ENCODE measurements at regions not wholly inside any gene's neighbourhood (a gene's known extent, or its start where the extent isn't known, plus 50 kb on each side); places are given as distances from the start of the nearest gene placed in this dataset.

- no peak for DNase-seq (ENCODE audit: low spot score)
These were observed 65.5 kb upstream of the ITGA6 start for GRCh38 chr2:172361840-172362239.

- DNase-seq (ENCODE audit: low spot score) = no peak
These were observed 63.1 kb upstream of the ITGA6 start for GRCh38 chr2:172364261-172364660.

DNA sequence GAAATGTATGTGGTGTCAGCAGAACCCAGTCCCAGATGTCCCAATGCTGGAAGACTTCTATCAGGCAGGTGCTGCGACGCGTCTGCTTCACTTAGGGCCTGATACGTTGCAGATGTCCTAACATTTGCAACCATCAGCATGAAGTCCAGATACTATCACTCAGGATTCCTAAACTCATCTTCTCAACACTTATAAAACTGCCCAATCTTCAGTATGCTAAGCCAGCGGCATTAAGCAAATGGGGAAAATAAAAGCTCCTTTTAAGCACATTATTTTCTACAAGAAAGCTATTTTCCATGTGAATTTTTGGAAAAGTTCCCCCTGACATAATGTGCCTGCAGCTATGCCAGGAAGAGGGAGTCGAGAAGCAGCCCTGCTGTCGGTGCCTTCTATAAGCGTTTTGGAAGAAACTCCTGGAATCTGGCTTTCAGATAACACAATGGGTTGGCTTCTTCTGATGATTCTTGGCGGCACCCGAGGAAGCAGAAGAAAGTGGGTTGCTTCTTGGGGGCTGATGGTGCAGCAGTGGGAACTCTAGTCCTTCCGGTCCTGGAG, 60.7 kb upstream of the ITGA6 start:
- no peak for DNase-seq (ENCODE audit: low spot score)

DNA sequence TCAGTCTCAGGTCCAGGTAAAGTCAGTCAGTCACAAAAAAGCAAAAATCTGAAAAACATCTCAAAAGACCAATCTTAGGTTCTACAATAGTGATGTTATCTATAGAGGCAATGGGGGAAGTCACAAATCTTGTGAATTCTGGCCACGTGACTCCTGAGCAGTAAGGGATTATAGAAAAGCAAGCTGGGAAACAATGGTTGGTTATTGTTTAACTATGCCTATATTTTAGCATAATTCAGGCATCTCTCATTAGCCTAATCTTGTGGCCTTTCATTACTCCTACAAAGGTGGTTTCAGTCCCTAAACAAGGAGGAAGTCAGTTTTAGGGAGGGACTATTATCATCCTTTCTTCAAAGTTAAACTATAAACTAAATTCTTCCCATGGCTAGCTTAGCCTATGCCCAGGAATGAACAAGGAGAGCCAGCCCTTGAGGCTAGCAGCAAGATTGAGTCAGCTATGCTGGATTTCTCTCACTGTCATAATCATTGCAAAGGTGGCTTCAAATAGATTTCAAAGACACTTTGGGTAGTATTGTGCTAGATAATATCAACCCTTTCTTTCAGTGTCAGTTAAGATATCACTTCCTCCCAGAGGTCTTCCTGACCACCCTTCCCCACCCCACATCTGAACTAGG, 56.4 kb upstream of the ITGA6 start:
- no peak for DNase-seq (ENCODE audit: low spot score)

DNA sequence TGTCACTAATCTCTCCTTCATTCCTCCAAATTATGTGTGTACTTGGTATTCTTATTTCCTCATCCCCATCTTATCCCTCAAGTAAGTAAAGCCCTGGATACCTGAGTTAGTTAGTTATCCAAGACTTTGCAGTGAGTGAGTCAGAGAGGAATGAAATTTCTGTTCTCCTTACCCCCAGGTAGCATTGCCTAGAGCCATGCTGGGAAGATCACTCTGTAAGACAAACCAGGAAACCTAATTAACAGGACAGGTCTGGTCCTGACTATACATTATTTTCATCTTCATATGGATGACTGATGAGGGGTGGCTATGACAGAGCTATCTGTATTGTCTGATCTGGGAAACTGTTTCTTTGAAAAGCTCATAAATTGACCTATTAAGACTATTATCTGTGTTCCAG, 55.0 kb upstream of the ITGA6 start:
- no peak for DNase-seq (ENCODE audit: low spot score)

- DNase-seq (ENCODE audit: low spot score) = no peak
These were observed 54.3 kb upstream of the ITGA6 start for GRCh38 chr2:172373076-172373475.

GRCh38 chr2:172373766-172374165, 53.6 kb upstream of the ITGA6 start:
- DNase-seq (ENCODE audit: low spot score) = peak; percentile 25

DNA sequence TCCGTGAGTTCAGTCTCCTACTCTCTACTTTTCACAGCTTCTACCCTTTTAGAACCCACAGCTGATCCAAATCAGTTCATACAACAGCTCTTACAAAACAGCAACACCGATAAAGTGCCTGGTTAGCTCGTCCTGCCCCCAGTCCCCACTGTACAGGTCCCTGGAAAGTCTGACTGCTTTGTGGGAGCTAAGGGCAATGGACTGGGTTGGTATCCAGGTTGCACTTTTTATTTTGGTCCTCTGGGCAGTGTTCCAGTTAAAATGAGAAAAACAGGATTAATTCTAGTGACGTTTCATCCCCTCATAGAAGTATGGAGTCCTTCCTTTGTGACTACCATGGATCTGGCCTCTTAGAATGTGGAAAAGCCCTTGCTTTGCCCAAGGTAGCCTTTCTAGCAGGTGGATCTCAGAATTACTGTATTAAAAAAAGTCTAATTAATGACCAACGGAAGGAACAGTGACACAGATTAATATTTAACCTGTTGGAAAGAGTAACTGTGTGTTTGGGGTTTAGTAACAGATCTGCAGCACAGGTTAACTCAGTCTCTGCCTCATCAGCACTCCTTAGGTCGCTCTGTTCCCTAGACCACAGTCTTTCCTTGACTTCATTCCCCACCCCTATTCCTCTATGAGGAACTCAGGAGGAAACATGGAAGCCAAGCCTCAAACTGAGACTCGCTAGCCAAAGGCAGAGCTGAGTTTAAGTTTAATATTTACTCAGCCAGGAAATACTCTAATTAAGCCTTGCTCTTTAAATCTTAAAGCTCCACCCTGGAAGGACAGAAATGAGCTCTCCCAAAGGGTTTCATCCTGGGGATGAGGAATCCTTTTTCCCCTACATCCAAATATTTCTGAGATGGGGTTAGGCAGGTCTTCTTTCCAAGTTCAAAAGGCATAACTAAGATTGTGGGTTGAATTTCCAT, 52.8 kb upstream of the ITGA6 start:
- DNase-seq (ENCODE audit: low spot score) = no peak

- DNase-seq (ENCODE audit: low spot score) = no peak
These were observed 52.1 kb upstream of the ITGA6 start for GRCh38 chr2:172375251-172375650.

DNA sequence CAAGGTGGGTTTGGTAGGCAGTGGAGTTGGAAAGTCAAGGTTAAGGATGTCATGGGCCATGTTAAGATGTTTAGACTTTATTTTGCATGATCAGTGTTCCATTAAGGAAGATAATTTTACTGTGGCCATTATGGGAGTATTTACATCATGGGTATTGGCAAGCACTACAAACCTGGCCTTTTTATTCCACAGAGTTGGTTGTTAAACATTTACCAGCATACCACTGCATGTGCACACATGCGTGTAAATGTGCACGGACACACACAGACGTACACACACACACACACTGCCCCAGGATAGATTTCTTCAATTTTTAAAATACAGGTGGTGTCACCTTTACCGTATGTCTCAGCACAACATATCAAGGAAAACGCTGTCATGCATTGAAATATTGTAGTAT, 51.4 kb upstream of the ITGA6 start:
- DNase-seq (ENCODE audit: low spot score) = no peak

DNA sequence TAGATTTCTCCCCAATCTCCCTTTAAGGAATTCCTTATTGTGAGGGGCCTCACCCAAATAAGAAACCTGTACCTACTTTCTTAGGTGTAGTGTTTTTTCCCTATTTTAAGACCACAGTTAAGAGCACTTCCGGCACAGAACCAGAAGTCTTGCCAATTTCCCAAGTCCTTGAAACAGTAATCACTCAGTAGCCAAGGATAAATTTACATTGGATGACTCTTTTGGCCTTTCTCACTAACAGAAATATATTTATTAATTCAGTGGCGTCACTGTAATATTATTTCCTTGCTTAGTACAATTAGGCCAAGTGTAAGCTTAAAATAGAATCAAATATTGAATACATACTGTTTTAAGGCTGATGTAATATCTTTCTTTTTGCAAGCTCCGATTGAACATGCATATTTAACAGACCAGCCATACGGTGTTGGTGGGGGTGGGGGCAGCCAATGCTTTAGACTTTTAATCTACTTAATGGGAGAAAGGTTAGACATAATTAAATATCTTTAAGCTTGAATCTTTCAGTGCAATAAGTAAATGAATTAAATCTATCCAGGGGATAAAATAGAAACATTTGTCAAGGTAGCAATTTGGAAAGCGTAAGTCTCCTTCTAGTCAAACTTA, 50.8 kb upstream of the ITGA6 start:
- DNase-seq (ENCODE audit: low spot score) = no peak

DNA sequence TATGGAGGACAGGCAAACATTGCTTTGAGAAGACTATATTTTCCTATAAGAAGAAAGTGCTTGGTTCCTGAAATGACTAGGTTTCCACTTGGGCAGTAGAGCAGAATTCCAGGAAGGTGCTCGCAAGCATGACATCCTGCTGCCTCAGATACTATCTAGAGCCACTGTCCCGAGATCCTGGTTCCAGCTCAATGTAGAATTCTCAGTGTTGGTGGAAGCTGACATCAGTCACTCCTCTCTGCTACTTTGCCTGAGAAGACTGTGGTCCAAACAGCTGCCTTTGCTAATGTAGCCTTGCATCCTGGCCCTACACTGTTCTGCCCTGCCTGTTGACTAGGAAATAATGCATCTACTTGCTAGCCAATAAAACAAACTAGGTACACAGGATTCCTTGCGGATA, 50.0 kb upstream of the ITGA6 start:
- no peak for DNase-seq (ENCODE audit: low spot score)
